ENCODE measurements at regions not wholly inside any gene's neighbourhood (a gene's known extent, or its start where the extent isn't known, plus 50 kb on each side); places are given as distances from the start of the nearest gene placed in this dataset.

GRCh38 chr13:57044910-57045309 is 95.8 kb upstream of the PRR20A start:
- DNase-seq, result no peak

GRCh38 chr13:57045826-57046546 is 94.7 kb upstream of the PRR20A start:
- no peak for DNase-seq

- no peak for DNase-seq
These were observed 84.0 kb upstream of the PRR20A start for GRCh38 chr13:57056601-57057180.

- DNase-seq, result no peak
These were observed 77.7 kb upstream of the PRR20A start for GRCh38 chr13:57063007-57063406.

- no peak for DNase-seq
These were observed 66.7 kb upstream of the PRR20A start for GRCh38 chr13:57073983-57074382.

- DNase-seq, result no peak
These were observed 65.1 kb upstream of the PRR20A start for GRCh38 chr13:57075588-57075987.

GRCh38 chr13:57087006-57087405 is 53.7 kb upstream of the PRR20A start:
- no peak for DNase-seq
